BJ (cell line): ENCODE measurements at regions not wholly inside any gene's neighbourhood (a gene's known extent, or its start where the extent isn't known, plus 50 kb on each side); places are given as distances from the start of the nearest gene placed in this dataset.

Experiments used
- CTCF ChIA-PET: fragments of 350-600 bp; formaldehyde crosslinking; extraction: SDS; loops from one replicate; lab custom pipeline; 2021; ENCODE audit warnings: antibody characterized with exemption, inconsistent platforms; lab: Yijun Ruan, JAX
- POLR2A ChIA-PET: fragments of 300-600 bp; sonication (Branson Sonifier 250); formaldehyde crosslinking; extraction: SDS; loops from one replicate; lab custom pipeline; 2021; ENCODE audit warnings: antibody characterized with exemption; lab: Charles Lee
- DNase-seq: peaks from one replicate; pipeline ENCODE4 v3.0.0-alpha.2; 2011; ENCODE audit warnings: low read depth
- H3K27me3 ChIP-seq: 2 replicates; pipeline ENCODE4 v1.6.0; 2011; ENCODE audit warnings: low read length; ENCODE audit not compliant: control insufficient read depth, insufficient read depth
- H3K36me3 ChIP-seq: 2 replicates; pipeline ENCODE4 v1.5.1; 2011; ENCODE audit warnings: low read length; ENCODE audit not compliant: control insufficient read depth, insufficient read depth
- H3K4me3 ChIP-seq: 2 replicates; pipeline ENCODE4 v1.5.1; 2011; ENCODE audit warnings: low read depth, mild to moderate bottlenecking, control low read depth, low read length
- CTCF ChIP-seq: IDR thresholded peaks from 2 replicates; pipeline ENCODE4 v1.5.1; 2011; ENCODE audit warnings: low read depth, mild to moderate bottlenecking, control low read depth, inconsistent platforms, low read length, moderate library complexity; ENCODE audit not compliant: insufficient read depth

GRCh38 chr20:62583424-62583920 is 58.8 kb upstream of the SLCO4A1 start:
- Histone ChIP-seq H3K27me3 (peaks cover 16% of the 10 kb centered on the region), H3K36me3 (no peaks in the 10 kb centered on the region), H3K4me3 (no peak overlapping the region)
- no peak for TF ChIP-seq CTCF
- DNase-seq: no peak
- ChIA-PET POLR2A (no interaction called here), CTCF (interaction anchor here (0.6 to 1.3 kb wide), 2 partner anchors 34 to 88 kb away, joined by 3 to 5 read pairs; no protein-coding TSS in a partner anchor)

- peaks cover 16% of the 10 kb centered on the region for H3K27me3 ChIP-seq
- no peak for TF ChIP-seq CTCF
- POLR2A ChIA-PET: no interaction called here
- no peak overlapping the region for H3K4me3 ChIP-seq
- DNase-seq: no peak
- CTCF ChIA-PET: interaction anchor here (0.9 kb wide), 1 partner anchor 8 kb away, joined by 4 read pairs; no protein-coding TSS in a partner anchor
- no peaks in the 10 kb centered on the region for H3K36me3 ChIP-seq
Measured at GRCh38 chr20:62584671-62585460, 57.4 kb upstream of the SLCO4A1 start.

- no peaks in the 10 kb centered on the region for H3K36me3 ChIP-seq
- no peak for DNase-seq
- no peak for TF ChIP-seq CTCF
- POLR2A ChIA-PET: no interaction called here
- no peak overlapping the region for H3K4me3 ChIP-seq
- peaks cover 16% of the 10 kb centered on the region for H3K27me3 ChIP-seq
- CTCF ChIA-PET: interaction anchor here (0.9 kb wide), 1 partner anchor 8 kb away, joined by 4 read pairs; no protein-coding TSS in a partner anchor
Measured at GRCh38 chr20:62585461-62585970, 56.8 kb upstream of the SLCO4A1 start.

- DNase-seq: no peak
- no peak overlapping the region for H3K4me3 ChIP-seq
- TF ChIP-seq CTCF: no peak
- H3K27me3 ChIP-seq: peaks cover 13% of the 10 kb centered on the region
- POLR2A ChIA-PET: no interaction called here
- CTCF ChIA-PET: interaction anchor here (1.7 kb wide), 1 partner anchor 30 kb away, joined by 7 read pairs; no protein-coding TSS in a partner anchor
- no peaks in the 10 kb centered on the region for H3K36me3 ChIP-seq
Measured at GRCh38 chr20:62586799-62587198, 55.5 kb upstream of the SLCO4A1 start.

- POLR2A ChIA-PET: no interaction called here
- CTCF ChIA-PET: interaction anchor here (1.7 kb wide), 1 partner anchor 29 kb away, joined by 7 read pairs; no protein-coding TSS in a partner anchor
- no peak for DNase-seq
- H3K36me3 ChIP-seq: no peaks in the 10 kb centered on the region
- no peak for TF ChIP-seq CTCF
- no peak overlapping the region for H3K4me3 ChIP-seq
- peaks cover 8% of the 10 kb centered on the region for H3K27me3 ChIP-seq
Measured at GRCh38 chr20:62587757-62588402, 54.4 kb upstream of the SLCO4A1 start.
